ENCODE measurements at regions not wholly inside any gene's neighbourhood (a gene's known extent, or its start where the extent isn't known, plus 50 kb on each side); places are given as distances from the start of the nearest gene placed in this dataset.

DNA sequence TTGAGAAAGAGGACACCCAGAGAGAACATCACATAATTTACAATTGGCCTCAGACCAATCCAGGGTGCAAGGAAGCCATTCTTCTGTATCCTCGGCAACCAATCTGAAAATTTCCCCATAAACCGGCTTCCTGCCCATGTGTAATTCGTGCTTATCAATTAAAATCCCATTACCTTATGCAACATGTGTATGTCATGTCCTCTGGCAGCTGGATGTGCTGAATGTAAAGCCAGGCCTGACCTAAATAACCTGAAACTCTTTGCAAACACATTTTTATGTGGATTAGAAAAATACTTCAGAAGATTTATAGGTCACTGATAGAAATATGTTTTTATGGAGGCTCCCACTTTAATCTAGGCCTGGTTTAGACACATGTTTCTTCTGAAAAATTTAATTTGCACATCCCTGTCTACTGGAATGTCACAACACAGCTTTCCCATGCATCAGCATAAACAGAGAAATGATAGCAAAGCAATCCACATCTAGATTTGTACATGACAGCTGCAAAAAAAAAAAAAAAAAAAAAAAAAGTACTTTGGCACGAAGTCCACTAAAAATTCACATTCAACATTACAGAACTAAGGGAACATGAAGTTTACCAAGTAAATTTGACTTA, 69.4 kb upstream of the SAMSN1 start:
- TF ChIP-seq, protein P1, sequence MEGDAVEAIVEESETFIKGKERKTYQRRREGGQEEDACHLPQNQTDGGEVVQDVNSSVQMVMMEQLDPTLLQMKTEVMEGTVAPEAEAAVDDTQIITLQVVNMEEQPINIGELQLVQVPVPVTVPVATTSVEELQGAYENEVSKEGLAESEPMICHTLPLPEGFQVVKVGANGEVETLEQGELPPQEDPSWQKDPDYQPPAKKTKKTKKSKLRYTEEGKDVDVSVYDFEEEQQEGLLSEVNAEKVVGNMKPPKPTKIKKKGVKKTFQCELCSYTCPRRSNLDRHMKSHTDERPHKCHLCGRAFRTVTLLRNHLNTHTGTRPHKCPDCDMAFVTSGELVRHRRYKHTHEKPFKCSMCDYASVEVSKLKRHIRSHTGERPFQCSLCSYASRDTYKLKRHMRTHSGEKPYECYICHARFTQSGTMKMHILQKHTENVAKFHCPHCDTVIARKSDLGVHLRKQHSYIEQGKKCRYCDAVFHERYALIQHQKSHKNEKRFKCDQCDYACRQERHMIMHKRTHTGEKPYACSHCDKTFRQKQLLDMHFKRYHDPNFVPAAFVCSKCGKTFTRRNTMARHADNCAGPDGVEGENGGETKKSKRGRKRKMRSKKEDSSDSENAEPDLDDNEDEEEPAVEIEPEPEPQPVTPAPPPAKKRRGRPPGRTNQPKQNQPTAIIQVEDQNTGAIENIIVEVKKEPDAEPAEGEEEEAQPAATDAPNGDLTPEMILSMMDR (conservative IDR thresholded peaks at IDR 0.05; ENCODE audit: low read length), result no peak
- no peak for TF ChIP-seq EZH2phosphoT487 (IDR thresholded peaks at IDR 0.05; ENCODE audit: borderline replicate concordance, low read depth, low read length)
